ENCODE measurements at regions not wholly inside any gene's neighbourhood (a gene's known extent, or its start where the extent isn't known, plus 50 kb on each side); places are given as distances from the start of the nearest gene placed in this dataset.
"Not testable (repeated sequence)": the region's sequence is repeated elsewhere in the genome, so short reads cannot be mapped to it uniquely, and the experiment has no call there.

- no peak for ATAC-seq
- no peak for DNase-seq
Measured at GRCh38 chr15:53128652-53129051, 338.5 kb upstream of the ONECUT1 start.

- DNase-seq (no peak), ATAC-seq (no peak)
Measured at GRCh38 chr15:53126144-53126543, 336.0 kb upstream of the ONECUT1 start.

GRCh38 chr15:53122818-53123217 is 332.7 kb upstream of the ONECUT1 start:
- no peak for ATAC-seq
- DNase-seq, result no peak

- DNase-seq, ATAC-seq: not testable (repeated sequence)
Measured at GRCh38 chr15:53116915-53117314, 326.8 kb upstream of the ONECUT1 start.

- DNase-seq, result no peak
Measured at GRCh38 chr15:53116169-53116568, 326.0 kb upstream of the ONECUT1 start.

GRCh38 chr15:53115563-53115962 is 325.4 kb upstream of the ONECUT1 start:
- ATAC-seq (no peak), DNase-seq (no peak)

More at GRCh38 chr15:53116169-53116568, 326.0 kb upstream of the ONECUT1 start:
- ATAC-seq, result no peak

- ATAC-seq (no peak), DNase-seq (no peak)
Measured at GRCh38 chr15:53114960-53115359, 324.8 kb upstream of the ONECUT1 start.

- DNase-seq (no peak), ATAC-seq (no peak)
Measured at GRCh38 chr15:53110999-53111398, 320.9 kb upstream of the ONECUT1 start.

GRCh38 chr15:53108319-53108718 is 318.2 kb upstream of the ONECUT1 start:
- DNase-seq, result no peak
- ATAC-seq, result no peak

- ATAC-seq (no peak), DNase-seq (no peak)
Measured at GRCh38 chr15:53107855-53108254, 317.7 kb upstream of the ONECUT1 start.

- no peak for ATAC-seq
Measured at GRCh38 chr15:53106505-53107286, 316.6 kb upstream of the ONECUT1 start.

GRCh38 chr15:53102483-53102882 is 312.3 kb upstream of the ONECUT1 start:
- ATAC-seq, result no peak

More at GRCh38 chr15:53106505-53107286, 316.6 kb upstream of the ONECUT1 start:
- no peak for DNase-seq

GRCh38 chr15:53080484-53080883 is 290.3 kb upstream of the ONECUT1 start:
- ATAC-seq (no peak), DNase-seq (no peak)

More at GRCh38 chr15:53102483-53102882, 312.3 kb upstream of the ONECUT1 start:
- no peak for DNase-seq

GRCh38 chr15:53074221-53074620 is 284.1 kb upstream of the ONECUT1 start:
- DNase-seq, result no peak
- no peak for ATAC-seq

- DNase-seq (peak; percentile 21), ATAC-seq (no peak)
Measured at GRCh38 chr15:53072077-53072476, 281.9 kb upstream of the ONECUT1 start.

GRCh38 chr15:53068636-53069035 is 278.5 kb upstream of the ONECUT1 start:
- no peak for DNase-seq
- ATAC-seq, result no peak

- DNase-seq, result no peak
- ATAC-seq, result no peak
Measured at GRCh38 chr15:53059273-53060043, 269.3 kb upstream of the ONECUT1 start.

- DNase-seq (no peak), ATAC-seq (no peak)
Measured at GRCh38 chr15:53046153-53046790, 256.1 kb upstream of the ONECUT1 start.

- DNase-seq, result no peak
- no peak for ATAC-seq
Measured at GRCh38 chr15:53038655-53038941, 248.5 kb upstream of the ONECUT1 start.

GRCh38 chr15:53037904-53038654 is 247.9 kb upstream of the ONECUT1 start:
- no peak for DNase-seq
- ATAC-seq, result no peak

- ATAC-seq (no peak), DNase-seq (no peak)
Measured at GRCh38 chr15:53036641-53037040, 246.5 kb upstream of the ONECUT1 start.

- ATAC-seq (no peak), DNase-seq (no peak)
Measured at GRCh38 chr15:53034767-53035245, 244.7 kb upstream of the ONECUT1 start.
